OCI-M1 (cell line): ENCODE measurements at regions not wholly inside any gene's neighbourhood (a gene's known extent, or its start where the extent isn't known, plus 50 kb on each side); places are given as distances from the start of the nearest gene placed in this dataset.
A peak's percentile ranks its signal among the peaks of the same experiment; 100 is the strongest.

Source experiments
- DNase-seq: peaks from one replicate; lab custom pipeline; 2025; lab: John Stamatoyannopoulos, UW

- no peak for DNase-seq
Measured at GRCh38 chr12:39047539-39048262, 142.3 kb upstream of the CPNE8 start.

DNA sequence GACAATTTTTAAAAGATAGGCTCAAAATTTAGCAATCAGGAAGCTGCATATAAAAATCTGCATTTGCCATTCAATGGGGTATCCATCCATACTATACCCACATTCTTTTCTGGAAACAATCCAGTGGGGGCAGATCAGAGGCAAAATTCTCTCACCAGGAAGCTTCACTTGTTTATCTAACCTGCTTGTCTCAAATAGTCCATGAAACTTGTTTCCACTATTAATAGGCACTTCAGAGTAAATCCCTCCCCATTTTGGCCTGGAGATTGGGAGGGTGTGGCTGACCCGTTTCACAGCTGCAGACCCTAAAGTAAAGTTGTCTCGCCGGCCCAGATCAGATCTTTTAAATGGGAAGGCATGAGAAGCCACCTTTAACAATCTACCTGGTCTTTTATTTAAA is 139.4 kb upstream of the CPNE8 start:
- DNase-seq: no peak

- DNase-seq: no peak
Measured at GRCh38 chr12:39043424-39043822, 138.0 kb upstream of the CPNE8 start.

DNA sequence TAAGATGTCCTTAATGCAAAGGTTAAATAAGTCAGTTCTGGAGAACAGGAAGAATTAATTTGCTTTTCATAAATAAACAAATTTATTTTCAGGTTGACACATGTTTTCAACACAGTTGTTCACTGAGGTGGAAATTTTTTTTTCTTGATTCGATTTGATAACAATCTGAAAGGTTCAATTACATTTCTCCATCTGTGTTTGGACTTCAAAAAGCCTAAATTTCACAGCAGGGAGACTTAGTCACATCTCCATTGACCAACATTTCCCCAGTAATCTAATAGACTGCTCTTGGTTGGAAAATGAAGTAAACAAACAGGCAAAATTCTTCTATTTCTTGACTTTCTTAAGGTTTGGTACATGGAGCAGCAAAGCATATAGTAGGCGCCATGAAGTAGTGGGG is 134.9 kb upstream of the CPNE8 start:
- DNase-seq: no peak

- no peak for DNase-seq
Measured at GRCh38 chr12:39037115-39037514, 131.7 kb upstream of the CPNE8 start.

DNA sequence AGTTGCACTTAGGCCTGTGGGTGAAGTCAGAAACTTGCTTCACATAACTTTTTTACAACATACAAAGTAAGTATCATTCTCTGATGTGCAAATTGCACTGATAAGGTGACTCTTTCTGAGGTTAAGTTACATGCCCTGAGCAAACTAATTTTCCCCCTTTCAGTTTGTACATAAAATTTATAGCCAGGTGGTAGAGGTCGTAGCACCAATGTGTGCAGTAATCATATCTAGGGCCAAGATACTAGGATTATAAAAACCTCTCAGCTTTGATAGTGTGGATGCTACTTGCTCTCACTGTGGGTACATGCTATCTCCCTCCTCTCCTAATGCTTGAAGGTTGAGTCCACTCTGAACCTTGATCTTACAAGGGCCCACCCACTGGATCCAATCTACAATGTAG is 130.7 kb upstream of the CPNE8 start:
- DNase-seq: no peak

DNA sequence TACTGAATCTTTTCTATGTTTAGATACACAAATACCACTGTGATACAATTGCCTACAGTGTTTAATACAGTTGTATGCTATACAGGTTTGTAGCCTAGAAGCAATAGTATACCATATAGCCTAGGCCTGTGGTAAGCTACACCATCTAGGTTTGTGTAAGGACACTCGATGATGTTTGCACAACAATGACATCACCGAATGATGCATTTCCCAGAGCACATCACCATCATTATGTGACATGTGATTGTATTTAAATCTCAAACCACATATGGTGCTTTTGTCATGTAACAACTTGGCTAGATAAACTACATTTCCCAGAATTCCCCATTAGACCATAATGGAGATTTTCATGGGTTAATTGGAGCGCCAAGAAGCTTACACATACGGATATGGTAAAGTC is 128.4 kb upstream of the CPNE8 start:
- no peak for DNase-seq

DNA sequence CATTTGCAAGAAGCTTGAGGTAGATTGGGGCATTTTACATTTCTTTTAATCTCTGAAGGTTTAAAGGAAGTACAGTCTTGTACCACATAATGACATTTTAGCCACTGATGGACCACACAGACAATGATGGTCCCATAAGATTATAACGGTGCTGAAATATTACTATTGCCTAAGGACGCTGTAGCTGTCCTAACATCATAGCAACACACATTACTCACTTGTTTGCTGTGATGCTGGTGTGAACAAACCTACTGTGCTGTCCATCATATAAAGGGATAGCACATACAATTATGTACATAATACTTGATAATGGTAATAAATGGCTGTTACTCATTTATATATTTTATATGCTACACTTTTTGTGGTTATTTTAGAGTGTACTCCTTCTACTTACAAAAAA is 127.1 kb upstream of the CPNE8 start:
- DNase-seq: no peak

DNA sequence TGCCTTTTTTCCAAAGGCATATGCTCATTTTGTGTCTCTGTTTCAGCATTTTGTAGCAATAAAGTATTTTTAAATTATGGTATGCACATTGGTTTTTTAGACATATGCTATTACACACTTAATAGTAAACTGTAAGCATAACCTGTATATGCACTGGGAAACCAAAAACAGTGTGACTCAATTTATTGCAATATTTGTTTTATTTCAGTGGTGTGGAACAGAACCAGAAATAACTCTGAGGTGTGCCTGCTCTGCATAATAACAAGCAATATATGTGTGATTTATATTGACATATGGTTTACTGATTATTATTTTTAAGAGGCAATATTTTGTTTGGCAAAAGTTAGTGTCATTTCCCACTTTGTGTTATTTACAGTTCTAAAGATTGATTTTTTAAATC is 126.6 kb upstream of the CPNE8 start:
- no peak for DNase-seq

- no peak for DNase-seq
Measured at GRCh38 chr12:39028382-39028781, 123.0 kb upstream of the CPNE8 start.

- peak; percentile 15 for DNase-seq
Measured at GRCh38 chr12:39012870-39013269, 107.5 kb upstream of the CPNE8 start.

GRCh38 chr12:39011166-39011565 is 105.8 kb upstream of the CPNE8 start:
- DNase-seq: no peak

DNA sequence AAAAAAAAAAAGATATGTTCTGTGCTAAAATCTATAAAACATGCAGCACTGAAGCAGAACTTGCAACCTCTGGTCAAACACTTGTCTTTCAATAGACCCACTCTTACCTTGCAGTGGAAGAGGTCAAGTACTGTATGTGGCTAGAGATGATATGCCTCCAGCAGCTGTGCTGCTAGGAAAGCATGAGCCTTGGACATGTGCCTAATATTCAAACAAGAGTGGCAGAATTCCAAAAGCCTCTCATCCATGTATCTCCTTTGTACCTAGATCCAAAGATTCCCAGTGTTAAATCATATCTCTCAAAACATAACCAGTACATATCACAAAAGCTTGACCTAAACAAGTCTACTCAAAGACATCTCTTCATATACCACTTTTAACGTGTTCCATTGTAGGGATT is 105.0 kb upstream of the CPNE8 start:
- no peak for DNase-seq

GRCh38 chr12:39007619-39008018 is 102.2 kb upstream of the CPNE8 start:
- DNase-seq: no peak

GRCh38 chr12:39006286-39006685 is 100.9 kb upstream of the CPNE8 start:
- DNase-seq: no peak

GRCh38 chr12:39005671-39006070 is 100.3 kb upstream of the CPNE8 start:
- DNase-seq: no peak

DNA sequence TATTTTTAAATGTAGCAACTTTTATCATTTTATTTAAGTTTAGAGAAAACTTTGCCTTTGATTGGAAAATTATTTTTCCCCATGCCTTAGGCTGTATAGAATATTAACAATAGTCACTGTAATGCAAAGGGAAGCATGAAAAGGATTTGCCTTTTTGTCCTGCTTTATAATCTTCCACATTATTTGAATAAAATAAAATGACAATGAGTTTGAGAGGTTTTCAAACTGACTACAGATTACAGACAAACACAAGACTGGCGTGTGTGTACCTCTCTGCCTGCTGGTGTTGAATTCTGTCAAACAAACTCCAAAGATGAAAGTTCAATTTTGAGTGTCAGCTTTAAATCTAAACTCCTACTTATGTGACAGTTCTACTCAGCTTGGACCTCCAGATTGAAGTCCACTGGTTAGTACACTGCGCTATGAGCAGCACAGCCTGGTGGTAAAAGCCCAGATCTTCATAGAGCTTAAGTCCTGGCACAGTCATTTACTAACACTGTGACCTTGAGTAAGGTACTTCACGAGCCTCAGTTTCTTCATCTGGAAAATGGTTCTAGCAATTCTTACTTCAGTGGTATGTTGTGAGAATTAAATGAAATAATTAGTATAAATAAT is 98.3 kb upstream of the CPNE8 start:
- DNase-seq: no peak

- DNase-seq: no peak
Measured at GRCh38 chr12:39000370-39000769, 95.0 kb upstream of the CPNE8 start.

GRCh38 chr12:38998887-38999482 is 93.6 kb upstream of the CPNE8 start:
- DNase-seq: no peak

GRCh38 chr12:38995249-38995648 is 89.9 kb upstream of the CPNE8 start:
- DNase-seq: no peak

DNA sequence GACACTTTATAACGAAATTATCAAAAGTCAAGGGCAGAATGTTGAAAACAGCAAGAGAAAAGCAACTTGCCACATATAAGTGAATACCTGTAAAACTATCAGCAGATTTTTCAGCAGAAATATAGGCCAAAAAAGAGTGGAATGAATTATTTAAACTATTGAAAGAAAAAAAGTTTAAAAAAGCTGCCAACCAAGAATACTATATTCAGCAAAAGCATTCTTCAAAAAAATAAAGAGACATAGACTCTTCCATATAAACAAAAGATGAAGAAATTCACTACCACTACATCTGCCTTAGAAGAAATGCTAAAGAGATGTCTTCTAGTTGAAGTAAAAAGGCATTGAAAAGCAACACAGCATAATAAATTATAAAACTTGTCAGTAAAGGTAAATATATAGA is 80.6 kb upstream of the CPNE8 start:
- DNase-seq: no peak

DNA sequence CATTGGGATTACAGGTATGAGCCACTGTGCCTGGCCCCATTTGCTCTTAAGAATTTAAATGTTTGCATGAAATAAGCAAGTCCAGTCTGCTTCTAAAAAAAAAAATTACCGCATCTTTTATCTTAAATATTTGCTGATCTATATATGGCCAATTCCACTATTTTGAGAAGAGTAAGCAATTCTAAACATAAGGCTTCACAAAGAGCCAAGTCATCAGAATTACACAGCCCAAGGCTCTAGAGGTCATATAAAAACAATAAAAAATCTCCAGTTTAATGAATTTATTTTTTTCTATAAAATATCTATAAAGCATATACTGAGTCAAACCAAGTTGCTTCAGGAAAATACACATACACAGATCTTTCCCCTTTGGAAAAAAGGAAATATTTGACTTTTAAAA is 79.0 kb upstream of the CPNE8 start:
- no peak for DNase-seq

GRCh38 chr12:38983117-38983571 is 77.8 kb upstream of the CPNE8 start:
- peak; percentile 12 for DNase-seq

DNA sequence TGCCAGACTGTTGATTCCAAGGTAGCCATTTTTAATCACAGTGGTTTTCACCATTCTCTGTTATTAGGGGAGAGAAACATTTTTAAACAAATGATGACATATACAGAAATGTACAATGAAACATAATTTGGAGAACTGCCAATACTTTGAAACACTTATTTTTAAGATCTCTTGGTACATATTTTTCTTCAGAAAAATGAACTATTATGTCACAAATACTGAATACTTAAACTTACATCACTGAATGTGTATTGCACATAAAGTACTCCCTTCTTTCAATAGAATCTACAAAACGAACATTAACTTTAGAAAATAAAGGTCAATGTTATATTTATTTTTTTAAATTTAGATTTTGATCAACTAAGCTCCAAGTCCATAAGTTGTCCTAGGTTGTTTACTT is 71.7 kb upstream of the CPNE8 start:
- DNase-seq: no peak
